HepG2 (cell line): ENCODE measurements at regions not wholly inside any gene's neighbourhood (a gene's known extent, or its start where the extent isn't known, plus 50 kb on each side); places are given as distances from the start of the nearest gene placed in this dataset.

Experiments used
- ATAC-seq: fragments of 200-7000 bp; cut with Tn5 transposase; 3 replicates; pipeline ENCODE4 v1.9.1; 2020; ENCODE audit warnings: mild to moderate bottlenecking, moderate library complexity
- BruUV-seq: library from RNA; stranded (reverse); fragments of 400-500 nt; replicated peaks from 2 replicates; lab custom pipeline; 2021; lab: Mats Ljungman, UMichigan
- CTCF ChIA-PET: fragments of 300-600 bp; formaldehyde crosslinking; extraction: SDS; loops from one replicate; lab custom pipeline; 2021; ENCODE audit warnings: low total read pairs, inconsistent platforms, low intra/inter-chr PET ratio; lab: Yijun Ruan, JAX
- POLR2A ChIA-PET: fragments of 350-600 bp; sonication (Branson Sonifier 250); formaldehyde crosslinking; loops from one replicate; lab custom pipeline; 2020; ENCODE audit warnings: antibody characterized with exemption, inconsistent platforms; lab: Yijun Ruan, JAX
- DNase-seq: peaks from one replicate; pipeline ENCODE4 v3.0.0-alpha.2; 2015; ENCODE audit warnings: low spot score
- FAIRE-seq: peaks from 3 replicates; lab custom pipeline; 2011; peaks lifted over from hg19 to GRCh38; lab: Jason Lieb, UNC
- H2AFZ ChIP-seq: one replicate; pipeline ENCODE4 v1.6.1; 2011; ENCODE audit warnings: low read length, inconsistent platforms
- H3K27ac ChIP-seq: fragments of 300-600 bp; 3 replicates; pipeline ENCODE4 v1.8.0; 2011; ENCODE audit warnings: mixed run types, mild to moderate bottlenecking, mixed read lengths, low read length, inconsistent platforms; ENCODE audit not compliant: insufficient read depth; ENCODE audit errors: extremely low read length
- H3K27me3 ChIP-seq, 2 experiments: fragments of 200-600 bp in 1 of 2; 2 replicates in 1 of 2; 3 replicates in 1 of 2; pipeline versions ENCODE4 v1.6.0 to v1.8.0; 2011; ENCODE audit warnings: low read length in 2 of 2, mild to moderate bottlenecking in 2 of 2, moderate library complexity in 2 of 2, inconsistent platforms in 1 of 2; ENCODE audit not compliant: insufficient read depth in 2 of 2, control insufficient read depth in 1 of 2
- H3K36me3 ChIP-seq, 2 experiments: fragments of 200-600 bp in 1 of 2; replicated peaks in 1 of 2; 2 replicates in 1 of 2; 3 replicates in 1 of 2; pipeline versions ENCODE4 v1.5.1 to v1.8.0; 2011; ENCODE audit warnings: low read length in 2 of 2, inconsistent platforms in 1 of 2; ENCODE audit not compliant: insufficient read depth in 2 of 2, control insufficient read depth in 1 of 2
- H3K4me1 ChIP-seq: 2 replicates; pipeline ENCODE4 v1.5.1; 2012; ENCODE audit warnings: low read length, inconsistent platforms; ENCODE audit not compliant: insufficient read depth
- H3K4me2 ChIP-seq: 2 replicates; pipeline ENCODE4 v1.6.0; 2011; ENCODE audit warnings: low read depth, low read length, inconsistent platforms
- H3K4me3 ChIP-seq, 3 experiments: fragments of 200-600 bp in 1 of 3; sonication (generic), shearing (Covaris generic) in 1 of 3; replicated peaks in 1 of 3; 2 replicates each; pipeline ENCODE4 v1.5.1; 2011 to 2016; ENCODE audit warnings: low read length in 3 of 3, inconsistent platforms in 2 of 3, low read depth in 2 of 3, mild to moderate bottlenecking in 2 of 3, control low read depth in 1 of 3, mixed read lengths in 1 of 3; ENCODE audit not compliant: insufficient read depth in 1 of 3
- H3K79me2 ChIP-seq: one replicate; pipeline ENCODE4 v1.6.1; 2011; ENCODE audit warnings: low read length, inconsistent platforms; ENCODE audit not compliant: insufficient read depth
- H3K9ac ChIP-seq: 2 replicates; pipeline ENCODE4 v1.6.0; 2011; ENCODE audit warnings: mild to moderate bottlenecking, low read depth, low read length, inconsistent platforms; ENCODE audit not compliant: insufficient read depth
- H3K9me3 ChIP-seq: 2 replicates; pipeline ENCODE4 v1.5.1; 2012; ENCODE audit warnings: mild to moderate bottlenecking, low read length
- H4K20me1 ChIP-seq: 2 replicates; pipeline ENCODE4 v1.6.0; 2011; ENCODE audit warnings: inconsistent platforms, mild to moderate bottlenecking, low read length, moderate library complexity; ENCODE audit not compliant: insufficient read depth
- DRAP1 ChIP-seq: IDR thresholded peaks from 2 replicates; pipeline ENCODE4 v1.6.1; 2016; ENCODE audit warnings: missing genetic modification reagents, missing compliant biosample characterization
- KIAA2018 ChIP-seq: sonication (generic); formaldehyde crosslinking; IDR thresholded peaks from 2 replicates; pipeline ENCODE4 v1.5.0; 2020; ENCODE audit warnings: mild to moderate bottlenecking, missing genetic modification reagents, borderline replicate concordance
- KLF11 ChIP-seq: IDR thresholded peaks from 2 replicates; pipeline ENCODE4 v1.6.1; 2016; ENCODE audit warnings: missing compliant biosample characterization
- MXI1 ChIP-seq: IDR thresholded peaks from 3 replicates; pipeline ENCODE4 v1.6.1; 2012; ENCODE audit warnings: low read depth, low read length, inconsistent platforms, borderline replicate concordance
- NFAT5 ChIP-seq: sonication (generic); formaldehyde crosslinking; IDR thresholded peaks from 2 replicates; pipeline ENCODE4 v1.4.0; 2020; ENCODE audit warnings: missing genetic modification reagents
- RFX5 ChIP-seq: IDR thresholded peaks from 2 replicates; pipeline ENCODE4 v1.6.1; 2011; ENCODE audit warnings: low read depth, low read length, improper control_type of control experiment
- SP140L ChIP-seq: sonication (generic); formaldehyde crosslinking; IDR thresholded peaks from 2 replicates; pipeline ENCODE4 v1.4.0; 2020; ENCODE audit warnings: missing genetic modification reagents, borderline replicate concordance
- ZNF124 ChIP-seq: sonication (generic); formaldehyde crosslinking; IDR thresholded peaks from 2 replicates; pipeline ENCODE4 v1.4.0; 2020; ENCODE audit warnings: missing genetic modification reagents
- ZNF496 ChIP-seq: sonication (generic); formaldehyde crosslinking; IDR thresholded peaks from 2 replicates; pipeline ENCODE4 v1.8.1; 2023; ENCODE audit warnings: mild to moderate bottlenecking, moderate library complexity, missing genetic modification reagents; ENCODE audit not compliant: insufficient replicate concordance
- WGBS: methylation state at CpG from one replicate; pipeline ENCODE4 v1.1.6; 2017; ENCODE audit warnings: low lambda C conversion rate; 5-methylcytosine and 5-hydroxymethylcytosine counted together
- in situ Hi-C: cut with HindIII; loops from 2 replicates; pipeline ENCODE4 v1.10.0; 2017; ENCODE audit warnings: low pct_unique_long_range_greater_than_20kb; ENCODE audit not compliant: extremely low pct_ligation_motif_present
- intact Hi-C: fragments of 100-400 bp; cut with micrococcal nuclease; formaldehyde crosslinking; loops from one replicate; pipeline ENCODE4 v1.10.0; 2022; ENCODE audit not compliant: unreplicated experiment

- TF ChIP-seq MXI1 (no peak), KLF11 (CRISPR knock-in tag) (no peak), RFX5 (no peak), DRAP1 (CRISPR knock-in tag) (no peak), SP140L (CRISPR knock-in tag) (no peak)
Observed at GRCh38 chr12:46442239-46442638, 69.7 kb upstream of the SLC38A2 start (continued).

GRCh38 chr12:46439793-46440511 lies 67.4 kb upstream of the SLC38A2 start:
- in situ Hi-C loops = no loop called here
- H3K27ac ChIP-seq = no peak overlapping the region
- ChIA-PET CTCF (no interaction called here), POLR2A (no interaction called here)
- 98% methylated on average over 5 of the region's 5 CpGs for WGBS
- H2AFZ ChIP-seq = no peak overlapping the region
- no peaks in the 10 kb centered on the region for H3K27me3 ChIP-seq
- BruUV-seq = no TSS peak
- no peaks in the 10 kb centered on the region for H3K36me3 ChIP-seq
- H3K4me1 ChIP-seq = peaks cover 22% of the 10 kb centered on the region
- no peak for ATAC-seq
- intact Hi-C loops = no loop called here
- no peak overlapping the region for H3K9ac ChIP-seq
- FAIRE-seq = no peak
- no peaks in the 10 kb centered on the region for H4K20me1 ChIP-seq
- H3K9me3 ChIP-seq = no peaks in the 10 kb centered on the region
- H3K79me2 ChIP-seq = no peaks in the 10 kb centered on the region
- no peak for DNase-seq
- no peak overlapping the region for H3K4me2 ChIP-seq
- no peak overlapping the region for H3K4me3 ChIP-seq
- TF ChIP-seq NFAT5 (no peak), ZNF124 (CRISPR knock-in tag) (no peak), KIAA2018 (no peak), ZNF496 (CRISPR knock-in tag) (no peak)
